ENCODE measurements at regions not wholly inside any gene's neighbourhood (a gene's known extent, or its start where the extent isn't known, plus 50 kb on each side); places are given as distances from the start of the nearest gene placed in this dataset.
A peak's percentile ranks its signal among the peaks of the same experiment; 100 is the strongest.

GRCh38 chr12:111069886-111070285, 149.5 kb upstream of the MYL2 start:
- DNase-seq, result no peak

GRCh38 chr12:111068290-111068689, 147.9 kb upstream of the MYL2 start:
- peak; percentile 16 for DNase-seq

GRCh38 chr12:111067498-111067897, 147.1 kb upstream of the MYL2 start:
- DNase-seq, result no peak

- DNase-seq, result no peak
Measured at GRCh38 chr12:111066744-111067437, 146.5 kb upstream of the MYL2 start.

GRCh38 chr12:111064982-111065381, 144.6 kb upstream of the MYL2 start:
- DNase-seq, result no peak

GRCh38 chr12:111064154-111064553, 143.8 kb upstream of the MYL2 start:
- DNase-seq, result no peak

- DNase-seq, result no peak
Measured at GRCh38 chr12:111063295-111064026, 143.1 kb upstream of the MYL2 start.

GRCh38 chr12:111057701-111058425, 137.5 kb upstream of the MYL2 start:
- no peak for DNase-seq

- DNase-seq, result peak; percentile 50
Measured at GRCh38 chr12:111056618-111057521, 136.5 kb upstream of the MYL2 start.

GRCh38 chr12:111055181-111055880, 135.0 kb upstream of the MYL2 start:
- DNase-seq, result no peak

- no peak for DNase-seq
Measured at GRCh38 chr12:111048991-111049390, 128.6 kb upstream of the MYL2 start.

- no peak for DNase-seq
Measured at GRCh38 chr12:111046896-111047295, 126.5 kb upstream of the MYL2 start.

- DNase-seq, result no peak
Measured at GRCh38 chr12:111045941-111046340, 125.6 kb upstream of the MYL2 start.

- DNase-seq, result no peak
Measured at GRCh38 chr12:111041091-111041490, 120.7 kb upstream of the MYL2 start.

GRCh38 chr12:111040690-111041089, 120.3 kb upstream of the MYL2 start:
- DNase-seq, result no peak

GRCh38 chr12:111038941-111039340, 118.6 kb upstream of the MYL2 start:
- no peak for DNase-seq

- DNase-seq, result no peak
Measured at GRCh38 chr12:111038077-111038476, 117.7 kb upstream of the MYL2 start.

GRCh38 chr12:111037047-111037446, 116.7 kb upstream of the MYL2 start:
- DNase-seq, result no peak

- DNase-seq, result no peak
Measured at GRCh38 chr12:111035578-111036301, 115.4 kb upstream of the MYL2 start.

- no peak for DNase-seq
Measured at GRCh38 chr12:111034886-111035577, 114.7 kb upstream of the MYL2 start.
